ENCODE measurements at regions not wholly inside any gene's neighbourhood (a gene's known extent, or its start where the extent isn't known, plus 50 kb on each side); places are given as distances from the start of the nearest gene placed in this dataset.
A peak's percentile ranks its signal among the peaks of the same experiment; 100 is the strongest.
"Not testable (repeated sequence)": the region's sequence is repeated elsewhere in the genome, so short reads cannot be mapped to it uniquely, and the experiment has no call there.

GRCh38 chr1:181947441-181947840 is 114.1 kb downstream of the ZNF648 start:
- H3K27ac ChIP-seq, result no peak overlapping the region
- TF ChIP-seq CTCF (conservative IDR thresholded peaks at IDR 0.05), result no peak

- TF ChIP-seq CTCF (conservative IDR thresholded peaks at IDR 0.05), result peak; percentile 86
- no peak overlapping the region for H3K27ac ChIP-seq
These were observed 124.5 kb downstream of the ZNF648 start for GRCh38 chr1:181936768-181937581.

GRCh38 chr1:181936269-181936668 is 125.2 kb downstream of the ZNF648 start:
- TF ChIP-seq CTCF (conservative IDR thresholded peaks at IDR 0.05), result no peak
- no peak overlapping the region for H3K27ac ChIP-seq

GRCh38 chr1:181931873-181932272 is 129.6 kb downstream of the ZNF648 start:
- TF ChIP-seq CTCF (conservative IDR thresholded peaks at IDR 0.05), result no peak
- no peak overlapping the region for H3K27ac ChIP-seq

- H3K27ac ChIP-seq, result no peak overlapping the region
- no peak for TF ChIP-seq CTCF (conservative IDR thresholded peaks at IDR 0.05)
These were observed 131.3 kb downstream of the ZNF648 start for GRCh38 chr1:181930187-181930586.

GRCh38 chr1:181926697-181927096 is 134.8 kb downstream of the ZNF648 start:
- H3K27ac ChIP-seq, result no peak overlapping the region
- TF ChIP-seq CTCF (conservative IDR thresholded peaks at IDR 0.05), result no peak

GRCh38 chr1:181924034-181924433 is 137.5 kb downstream of the ZNF648 start:
- not testable (repeated sequence) for H3K27ac ChIP-seq

GRCh38 chr1:181919542-181919941 is 142.0 kb downstream of the ZNF648 start:
- H3K27ac ChIP-seq, result no peak overlapping the region
- no peak for TF ChIP-seq CTCF (conservative IDR thresholded peaks at IDR 0.05)
